H9 (cell line): ENCODE measurements at regions not wholly inside any gene's neighbourhood (a gene's known extent, or its start where the extent isn't known, plus 50 kb on each side); places are given as distances from the start of the nearest gene placed in this dataset.

ENCODE experiments used
- DNase-seq: peaks from one replicate; pipeline ENCODE4 v3.0.0-alpha.2; 2017
- H2AFZ ChIP-seq: one replicate; pipeline ENCODE4 v1.6.1; 2013; ENCODE audit warnings: mild to moderate bottlenecking, low read length, control low read depth, moderate library complexity
- H2AK5ac ChIP-seq: 2 replicates; pipeline ENCODE4 v1.6.1; 2013; ENCODE audit warnings: low read length, control low read depth, mixed read lengths; ENCODE audit not compliant: insufficient read length
- H2BK120ac ChIP-seq: one replicate; pipeline ENCODE4 v1.6.1; 2013; ENCODE audit warnings: low read depth, mild to moderate bottlenecking, low read length, control low read depth, inconsistent platforms; ENCODE audit not compliant: poor library complexity, severe bottlenecking
- H2BK12ac ChIP-seq: 2 replicates; pipeline ENCODE4 v1.6.1; 2013; ENCODE audit warnings: low read length, control low read depth, mixed read lengths, low read depth; ENCODE audit not compliant: insufficient read length
- H2BK15ac ChIP-seq: 2 replicates; pipeline ENCODE4 v1.6.1; 2013; ENCODE audit warnings: low read depth, low read length, control low read depth
- H2BK20ac ChIP-seq: one replicate; pipeline ENCODE4 v1.6.1; 2013; ENCODE audit warnings: low read depth, mild to moderate bottlenecking, low read length, control low read depth, inconsistent platforms; ENCODE audit not compliant: poor library complexity, severe bottlenecking
- H2BK5ac ChIP-seq: 2 replicates; pipeline ENCODE4 v1.6.1; 2013; ENCODE audit warnings: low read length, control low read depth, mixed read lengths; ENCODE audit not compliant: insufficient read length
- H3K14ac ChIP-seq: 2 replicates; pipeline ENCODE4 v1.6.1; 2013; ENCODE audit warnings: low read length, control low read depth; ENCODE audit not compliant: insufficient read depth
- H3K18ac ChIP-seq: 2 replicates; pipeline ENCODE4 v1.6.1; 2013; ENCODE audit warnings: low read depth, mild to moderate bottlenecking, mixed read lengths, low read length, control low read depth; ENCODE audit not compliant: insufficient read length
- H3K23ac ChIP-seq: 2 replicates; pipeline ENCODE4 v1.6.1; 2013; ENCODE audit warnings: low read length, control low read depth, mixed read lengths, low read depth; ENCODE audit not compliant: insufficient read length
- H3K23me2 ChIP-seq: 2 replicates; pipeline ENCODE4 v1.6.1; 2013; ENCODE audit warnings: low read depth, mild to moderate bottlenecking, mixed read lengths, low read length, control low read depth; ENCODE audit not compliant: insufficient read length, poor library complexity, severe bottlenecking
- H3K27ac ChIP-seq: 2 replicates; pipeline ENCODE4 v1.5.1; 2013; ENCODE audit warnings: low read length, control low read depth, mixed read lengths, low read depth; ENCODE audit not compliant: insufficient read length
- H3K27me3 ChIP-seq: 2 replicates; pipeline ENCODE4 v1.6.1; 2013; ENCODE audit warnings: low read length, control low read depth, inconsistent platforms; ENCODE audit not compliant: insufficient read depth
- H3K4ac ChIP-seq: 2 replicates; pipeline ENCODE4 v1.6.1; 2013; ENCODE audit warnings: low read depth, mild to moderate bottlenecking, control low read depth, inconsistent platforms, low read length, moderate library complexity
- H3K4me1 ChIP-seq: 2 replicates; pipeline ENCODE4 v1.6.1; 2013; ENCODE audit warnings: low read length, control low read depth, inconsistent platforms; ENCODE audit not compliant: insufficient read depth
- H3K4me2 ChIP-seq: 2 replicates; pipeline ENCODE4 v1.6.1; 2013; ENCODE audit warnings: low read length, control low read depth, mixed read lengths; ENCODE audit not compliant: insufficient read length, insufficient read depth
- H3K56ac ChIP-seq: 2 replicates; pipeline ENCODE4 v1.6.1; 2013; ENCODE audit warnings: low read depth, mild to moderate bottlenecking, mixed read lengths, low read length, control low read depth; ENCODE audit not compliant: insufficient read length
- H3K79me1 ChIP-seq: 2 replicates; pipeline ENCODE4 v1.6.1; 2013; ENCODE audit warnings: low read depth, mild to moderate bottlenecking, moderate library complexity, low read length, control low read depth, inconsistent platforms; ENCODE audit not compliant: insufficient read depth, poor library complexity, severe bottlenecking
- H3K79me2 ChIP-seq: 2 replicates; pipeline ENCODE4 v1.6.1; 2013; ENCODE audit warnings: low read length, control low read depth, inconsistent platforms; ENCODE audit not compliant: insufficient read depth
- H3K9ac ChIP-seq: 2 replicates; pipeline ENCODE4 v1.6.1; 2013; ENCODE audit warnings: low read length, control low read depth, mixed read lengths; ENCODE audit not compliant: insufficient read length; ENCODE audit errors: extremely low read depth
- H3K9me3 ChIP-seq: one replicate; pipeline ENCODE4 v1.6.1; 2013; ENCODE audit warnings: low read depth, low read length, inconsistent platforms; ENCODE audit not compliant: control insufficient read depth
- H3T11ph ChIP-seq: one replicate; pipeline ENCODE4 v1.6.1; 2013; ENCODE audit warnings: mild to moderate bottlenecking, low read length, control low read depth, inconsistent platforms
- H4K20me1 ChIP-seq: one replicate; pipeline ENCODE4 v1.6.1; 2013; ENCODE audit not compliant: control insufficient read depth, insufficient read length, insufficient read depth
- H4K5ac ChIP-seq: 2 replicates; pipeline ENCODE4 v1.6.1; 2013; ENCODE audit warnings: low read depth, mild to moderate bottlenecking, mixed read lengths, low read length, control low read depth; ENCODE audit not compliant: insufficient read length
- H4K8ac ChIP-seq: replicated peaks from 2 replicates; pipeline ENCODE4 v1.6.1; 2013; ENCODE audit warnings: low read length, control low read depth, mixed read lengths, low read depth; ENCODE audit not compliant: insufficient read length
- H4K91ac ChIP-seq: 2 replicates; pipeline ENCODE4 v1.6.1; 2013; ENCODE audit warnings: low read depth, mild to moderate bottlenecking, moderate library complexity, mixed read lengths, low read length, control low read depth; ENCODE audit not compliant: insufficient read length
- H3K27ac Mint-ChIP-seq, 3 experiments: 2 replicates in 2 of 3; 3 replicates in 1 of 3; pipeline ENCODE4 v1.8.0; 2020 to 2021; ENCODE audit warnings: mixed read lengths in 3 of 3, mild to moderate bottlenecking in 1 of 3, moderate library complexity in 1 of 3
- H3K27me3 Mint-ChIP-seq: 2 replicates; pipeline ENCODE4 v1.8.0; 2021; ENCODE audit warnings: low read depth, mild to moderate bottlenecking, moderate library complexity, mixed read lengths
- H3K36me3 Mint-ChIP-seq, 3 experiments: 2 replicates in 2 of 3; 3 replicates in 1 of 3; pipeline ENCODE4 v1.8.0; 2020 to 2021; ENCODE audit warnings: low read depth in 3 of 3, mixed read lengths in 3 of 3; ENCODE audit not compliant: insufficient read depth in 1 of 3
- H3K4me1 Mint-ChIP-seq, 2 experiments: 2 replicates each; pipeline ENCODE4 v1.8.0; 2020; ENCODE audit warnings: mixed read lengths in 2 of 2
- H3K4me3 Mint-ChIP-seq, 2 experiments: 2 replicates in 1 of 2; 3 replicates in 1 of 2; pipeline ENCODE4 v1.8.0; 2020 to 2021; ENCODE audit warnings: mild to moderate bottlenecking in 2 of 2, mixed read lengths in 2 of 2, moderate library complexity in 1 of 2
- H3K9me3 Mint-ChIP-seq, 2 experiments: 2 replicates in 1 of 2; 3 replicates in 1 of 2; pipeline ENCODE4 v1.8.0; 2020; ENCODE audit warnings: mild to moderate bottlenecking in 2 of 2, mixed read lengths in 2 of 2, moderate library complexity in 1 of 2
- WGBS: extraction: QIAGEN DNeasy Blood & Tissue Kit; methylation state at CpG from one replicate; pipeline ENCODE4 v1.1.7; 2013; ENCODE audit warnings: missing lambda C conversion rate, low lambda C conversion rate, mixed read lengths; ENCODE audit not compliant: insufficient read length; ENCODE audit errors: extremely low coverage; 5-methylcytosine and 5-hydroxymethylcytosine counted together
- TF ChIP-seq, protein P1 (sequence below): fragments of 200-600 bp; sonication (generic); conservative IDR thresholded peaks from 3 replicates; pipeline ENCODE4 v1.8.0; 2021; ENCODE audit warnings: antibody characterized with exemption, mild to moderate bottlenecking

DNA sequence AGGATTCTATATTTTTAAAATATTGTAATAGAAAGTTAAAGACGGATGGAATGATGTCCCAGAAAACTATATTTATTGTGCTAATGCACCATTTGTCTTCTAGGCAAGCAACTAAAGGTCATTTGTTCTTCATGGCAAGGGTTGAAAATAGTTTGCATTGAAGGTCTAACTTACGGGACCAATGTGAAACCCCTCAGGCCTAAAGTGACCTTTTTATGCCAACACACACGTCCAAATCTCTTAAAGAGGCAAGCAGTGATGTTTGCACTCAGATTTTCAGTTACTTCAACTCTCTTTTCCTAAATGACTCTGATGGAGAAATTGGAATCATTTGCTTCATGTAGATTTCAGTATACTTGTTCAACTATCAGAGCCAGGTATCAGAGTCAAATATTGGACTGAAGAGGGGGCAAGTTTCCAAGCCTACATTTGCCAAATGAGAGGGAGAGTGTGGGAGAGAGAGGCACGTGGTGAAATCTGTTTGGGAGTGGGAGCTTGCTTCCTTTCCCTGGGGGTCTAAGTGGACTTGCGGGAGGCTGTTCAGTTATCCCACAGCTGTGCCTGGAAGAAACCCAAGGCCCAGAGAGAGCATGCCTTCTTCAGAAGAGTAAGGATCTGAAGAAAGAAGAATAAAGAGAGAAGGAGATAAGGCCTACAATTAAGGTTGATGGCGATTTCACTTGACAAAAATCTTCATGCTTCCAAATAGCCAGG lies 459.8 kb downstream of the BCAT1 start:
- WGBS, result no CpG with 5 or more reads among the region's 6 CpGs

More for the DNA sequence above, 459.8 kb downstream of the BCAT1 start:
- Histone ChIP-seq H3K79me2 (no peaks in the 10 kb centered on the region), H4K91ac (no peak overlapping the region), H2BK12ac (no peak overlapping the region), H3K23me2 (no peaks in the 10 kb centered on the region), H2AK5ac (no peak overlapping the region), H3K4ac (no peak overlapping the region), H4K5ac (no peak overlapping the region), H2AFZ (no peak overlapping the region), H2BK20ac (no peak overlapping the region), H3K18ac (no peak overlapping the region), H3K9me3 (no peaks in the 10 kb centered on the region), H3K23ac (no peak overlapping the region), H3K27ac (no peak overlapping the region), H3K4me2 (no peak overlapping the region), H3K4me1 (no peaks in the 10 kb centered on the region), H4K20me1 (peaks cover 2% of the 10 kb centered on the region), H4K8ac (no peak overlapping the region), H3K79me1 (no peaks in the 10 kb centered on the region), H3K9ac (no peak overlapping the region), H3K27me3 (no peaks in the 10 kb centered on the region), H2BK15ac (no peak overlapping the region), H2BK5ac (no peak overlapping the region), H2BK120ac (no peak overlapping the region), H3T11ph (no peak overlapping the region), H3K56ac (no peak overlapping the region), H3K14ac (no peak overlapping the region)
- H3K27me3 Mint-ChIP-seq, result no peaks in the 10 kb centered on the region
- TF ChIP-seq, protein P1, sequence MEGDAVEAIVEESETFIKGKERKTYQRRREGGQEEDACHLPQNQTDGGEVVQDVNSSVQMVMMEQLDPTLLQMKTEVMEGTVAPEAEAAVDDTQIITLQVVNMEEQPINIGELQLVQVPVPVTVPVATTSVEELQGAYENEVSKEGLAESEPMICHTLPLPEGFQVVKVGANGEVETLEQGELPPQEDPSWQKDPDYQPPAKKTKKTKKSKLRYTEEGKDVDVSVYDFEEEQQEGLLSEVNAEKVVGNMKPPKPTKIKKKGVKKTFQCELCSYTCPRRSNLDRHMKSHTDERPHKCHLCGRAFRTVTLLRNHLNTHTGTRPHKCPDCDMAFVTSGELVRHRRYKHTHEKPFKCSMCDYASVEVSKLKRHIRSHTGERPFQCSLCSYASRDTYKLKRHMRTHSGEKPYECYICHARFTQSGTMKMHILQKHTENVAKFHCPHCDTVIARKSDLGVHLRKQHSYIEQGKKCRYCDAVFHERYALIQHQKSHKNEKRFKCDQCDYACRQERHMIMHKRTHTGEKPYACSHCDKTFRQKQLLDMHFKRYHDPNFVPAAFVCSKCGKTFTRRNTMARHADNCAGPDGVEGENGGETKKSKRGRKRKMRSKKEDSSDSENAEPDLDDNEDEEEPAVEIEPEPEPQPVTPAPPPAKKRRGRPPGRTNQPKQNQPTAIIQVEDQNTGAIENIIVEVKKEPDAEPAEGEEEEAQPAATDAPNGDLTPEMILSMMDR, result no peak
- DNase-seq, result no peak
- peak overlapping the region in 1 of 3 experiments; percentile 31; a peak in 1 of 7 replicates for H3K27ac Mint-ChIP-seq
- H3K4me1 Mint-ChIP-seq, result peaks cover 0 to 4% of the 10 kb centered on the region in 2 experiments; a peak in 1 of 4 replicates
- no peaks in the 10 kb centered on the region for H3K36me3 Mint-ChIP-seq
- no peak overlapping the region for H3K4me3 Mint-ChIP-seq
- no peaks in the 10 kb centered on the region for H3K9me3 Mint-ChIP-seq
